ENCODE measurements at regions not wholly inside any gene's neighbourhood (a gene's known extent, or its start where the extent isn't known, plus 50 kb on each side); places are given as distances from the start of the nearest gene placed in this dataset.

- no peak for TF ChIP-seq CTCF (IDR thresholded peaks at IDR 0.05; ENCODE audit: low read depth, low read length, missing control alignments)
- H3K4me3 ChIP-seq (ENCODE audit: low read depth, low read length): no peak overlapping the region
- no peak for DNase-seq (ENCODE audit: low read depth)
These were observed 1036.6 kb downstream of the TRHDE start for GRCh38 chr12:73308747-73309146.

GRCh38 chr12:73321319-73321718 lies 1049.1 kb downstream of the TRHDE start:
- no peak for DNase-seq (ENCODE audit: low read depth)
- no peak overlapping the region for H3K4me3 ChIP-seq (ENCODE audit: low read depth, low read length)
- TF ChIP-seq CTCF (IDR thresholded peaks at IDR 0.05; ENCODE audit: low read depth, low read length, missing control alignments): no peak

- H3K4me3 ChIP-seq (ENCODE audit: low read depth, low read length): no peak overlapping the region
- no peak for DNase-seq (ENCODE audit: low read depth)
- no peak for TF ChIP-seq CTCF (IDR thresholded peaks at IDR 0.05; ENCODE audit: low read depth, low read length, missing control alignments)
These were observed 1049.6 kb downstream of the TRHDE start for GRCh38 chr12:73321776-73322175.

- TF ChIP-seq CTCF (IDR thresholded peaks at IDR 0.05; ENCODE audit: low read depth, low read length, missing control alignments): no peak
- no peak for DNase-seq (ENCODE audit: low read depth)
- H3K4me3 ChIP-seq (ENCODE audit: low read depth, low read length): no peak overlapping the region
These were observed 1058.6 kb downstream of the TRHDE start for GRCh38 chr12:73330584-73331351.

- no peak overlapping the region for H3K4me3 ChIP-seq (ENCODE audit: low read depth, low read length)
- no peak for TF ChIP-seq CTCF (IDR thresholded peaks at IDR 0.05; ENCODE audit: low read depth, low read length, missing control alignments)
- DNase-seq (ENCODE audit: low read depth): no peak
These were observed 1069.5 kb downstream of the TRHDE start for GRCh38 chr12:73341559-73342247.

GRCh38 chr12:73342733-73343132 lies 1070.6 kb downstream of the TRHDE start:
- no peak for DNase-seq (ENCODE audit: low read depth)
- H3K4me3 ChIP-seq (ENCODE audit: low read depth, low read length): no peak overlapping the region
- TF ChIP-seq CTCF (IDR thresholded peaks at IDR 0.05; ENCODE audit: low read depth, low read length, missing control alignments): no peak
